PC-9 (cell line): ENCODE measurements at regions not wholly inside any gene's neighbourhood (a gene's known extent, or its start where the extent isn't known, plus 50 kb on each side); places are given as distances from the start of the nearest gene placed in this dataset.

ENCODE experiments used
- BruUV-seq: library from RNA; stranded (reverse); fragments of 400-500 nt; replicated peaks from 2 replicates; lab custom pipeline; 2021; lab: Mats Ljungman, UMichigan
- CTCF ChIA-PET: fragments of 300-600 bp; sonication (Branson Sonifier 250); formaldehyde crosslinking; loops from one replicate; lab custom pipeline; 2022; ENCODE audit warnings: antibody characterized with exemption; lab: Charles Lee
- POLR2A ChIA-PET: fragments of 300-600 bp; sonication (Branson Sonifier 250); formaldehyde crosslinking; loops from one replicate; lab custom pipeline; 2022; ENCODE audit warnings: antibody characterized with exemption; ENCODE audit not compliant: unreplicated experiment; lab: Charles Lee
- DNase-seq, 2 experiments: peaks; one replicate each; pipeline versions ENCODE4 v3.0.0 to v3.0.0-alpha.2; 2015 to 2022; ENCODE audit warnings: mixed read lengths in 1 of 2
- H2AFZ ChIP-seq: fragments of 200-600 bp; sonication (generic); 2 replicates; pipeline ENCODE4 v1.8.1; 2017; ENCODE audit warnings: antibody characterized with exemption
- H3F3A ChIP-seq: fragments of 200-600 bp; sonication (generic); 2 replicates; pipeline ENCODE4 v1.8.1; 2017; ENCODE audit warnings: antibody characterized with exemption, mild to moderate bottlenecking, low read depth; ENCODE audit not compliant: insufficient read depth
- H3K27ac ChIP-seq: fragments of 200-600 bp; sonication (generic); 2 replicates; pipeline ENCODE4 v1.6.1; 2016; ENCODE audit warnings: mixed run types
- H3K27me3 ChIP-seq: fragments of 200-600 bp; sonication (generic); 2 replicates; pipeline ENCODE4 v1.6.1; 2016; ENCODE audit warnings: low read depth, mixed run types; ENCODE audit not compliant: insufficient read depth
- H3K36me3 ChIP-seq: fragments of 200-600 bp; sonication (generic); 2 replicates; pipeline ENCODE4 v1.6.1; 2016; ENCODE audit warnings: low read depth, mixed run types
- H3K4me1 ChIP-seq: fragments of 200-600 bp; sonication (generic); replicated peaks from 2 replicates; pipeline ENCODE4 v1.6.1; 2016; ENCODE audit warnings: mixed run types; ENCODE audit not compliant: insufficient read depth
- H3K4me2 ChIP-seq: fragments of 200-600 bp; sonication (generic); 2 replicates; pipeline ENCODE4 v1.6.1; 2017; ENCODE audit warnings: mixed run types
- H3K4me3 ChIP-seq: fragments of 200-600 bp; sonication (generic); 2 replicates; pipeline ENCODE4 v1.6.1; 2016; ENCODE audit warnings: mixed run types
- H3K79me2 ChIP-seq: fragments of 200-600 bp; sonication (generic); 2 replicates; pipeline ENCODE4 v1.6.1; 2017; ENCODE audit warnings: low read depth, mixed run types
- H3K9me2 ChIP-seq: fragments of 200-600 bp; sonication (generic); 2 replicates; pipeline ENCODE4 v1.8.1; 2017; ENCODE audit warnings: mild to moderate bottlenecking; ENCODE audit not compliant: insufficient read depth
- H3K9me3 ChIP-seq: fragments of 200-600 bp; sonication (generic); 2 replicates; pipeline ENCODE4 v1.8.1; 2016; ENCODE audit warnings: low read depth; ENCODE audit not compliant: insufficient read depth
- H4K20me1 ChIP-seq: fragments of 200-600 bp; sonication (generic); 2 replicates; pipeline ENCODE4 v1.8.1; 2017; ENCODE audit not compliant: insufficient read depth
- EZH2 ChIP-seq: fragments of 200-600 bp; sonication (generic); IDR thresholded peaks from 2 replicates; pipeline ENCODE4 v1.8.0; 2017; ENCODE audit warnings: antibody characterized with exemption, low read depth
- intact Hi-C: fragments of 100-400 bp; cut with micrococcal nuclease; formaldehyde crosslinking; loops from one replicate; pipeline ENCODE4 v1.10.0; 2022; ENCODE audit not compliant: unreplicated experiment
- TF ChIP-seq, protein P1 (sequence below): fragments of 200-600 bp; sonication (generic); conservative IDR thresholded peaks from 2 replicates; pipeline ENCODE4 v1.6.1; 2017; ENCODE audit warnings: mixed run types, antibody characterized with exemption, mild to moderate bottlenecking, moderate library complexity

DNA sequence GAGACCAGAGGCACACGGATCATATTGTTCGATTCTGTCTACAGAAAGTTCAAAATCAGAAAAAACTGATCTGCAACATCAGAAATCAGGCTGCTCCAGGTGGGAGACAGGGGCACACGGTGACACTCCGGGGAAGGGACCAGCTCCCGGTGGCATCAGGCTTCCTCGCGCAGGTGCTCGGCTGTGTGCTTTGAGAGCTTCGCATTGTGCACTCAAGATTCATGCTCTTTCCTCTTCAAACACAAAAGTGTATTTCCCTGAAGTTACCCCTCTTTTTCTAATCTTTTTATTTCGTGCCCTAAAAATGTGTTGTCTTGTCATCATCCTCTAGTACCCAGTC is 108.1 kb downstream of the DLL1 start:
- CTCF ChIA-PET: no interaction called here
- Histone ChIP-seq H3K9me3 (no peaks in the 10 kb centered on the region), H2AFZ (no peak overlapping the region), H3K4me1 (no peaks in the 10 kb centered on the region), H3K27me3 (peaks cover 57% of the 10 kb centered on the region), H3K4me2 (no peak overlapping the region), H3K79me2 (no peaks in the 10 kb centered on the region), H4K20me1 (no peaks in the 10 kb centered on the region), H3K36me3 (no peaks in the 10 kb centered on the region), H3K27ac (no peak overlapping the region), H3F3A (no peaks in the 10 kb centered on the region), H3K4me3 (no peak overlapping the region), H3K9me2 (no peaks in the 10 kb centered on the region)
- POLR2A ChIA-PET: no interaction called here
- no peak for TF ChIP-seq EZH2
- TF ChIP-seq, protein P1, sequence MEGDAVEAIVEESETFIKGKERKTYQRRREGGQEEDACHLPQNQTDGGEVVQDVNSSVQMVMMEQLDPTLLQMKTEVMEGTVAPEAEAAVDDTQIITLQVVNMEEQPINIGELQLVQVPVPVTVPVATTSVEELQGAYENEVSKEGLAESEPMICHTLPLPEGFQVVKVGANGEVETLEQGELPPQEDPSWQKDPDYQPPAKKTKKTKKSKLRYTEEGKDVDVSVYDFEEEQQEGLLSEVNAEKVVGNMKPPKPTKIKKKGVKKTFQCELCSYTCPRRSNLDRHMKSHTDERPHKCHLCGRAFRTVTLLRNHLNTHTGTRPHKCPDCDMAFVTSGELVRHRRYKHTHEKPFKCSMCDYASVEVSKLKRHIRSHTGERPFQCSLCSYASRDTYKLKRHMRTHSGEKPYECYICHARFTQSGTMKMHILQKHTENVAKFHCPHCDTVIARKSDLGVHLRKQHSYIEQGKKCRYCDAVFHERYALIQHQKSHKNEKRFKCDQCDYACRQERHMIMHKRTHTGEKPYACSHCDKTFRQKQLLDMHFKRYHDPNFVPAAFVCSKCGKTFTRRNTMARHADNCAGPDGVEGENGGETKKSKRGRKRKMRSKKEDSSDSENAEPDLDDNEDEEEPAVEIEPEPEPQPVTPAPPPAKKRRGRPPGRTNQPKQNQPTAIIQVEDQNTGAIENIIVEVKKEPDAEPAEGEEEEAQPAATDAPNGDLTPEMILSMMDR: no peak
- DNase-seq: no peak
- intact Hi-C loops: no loop called here
- no TSS peak for BruUV-seq

DNA sequence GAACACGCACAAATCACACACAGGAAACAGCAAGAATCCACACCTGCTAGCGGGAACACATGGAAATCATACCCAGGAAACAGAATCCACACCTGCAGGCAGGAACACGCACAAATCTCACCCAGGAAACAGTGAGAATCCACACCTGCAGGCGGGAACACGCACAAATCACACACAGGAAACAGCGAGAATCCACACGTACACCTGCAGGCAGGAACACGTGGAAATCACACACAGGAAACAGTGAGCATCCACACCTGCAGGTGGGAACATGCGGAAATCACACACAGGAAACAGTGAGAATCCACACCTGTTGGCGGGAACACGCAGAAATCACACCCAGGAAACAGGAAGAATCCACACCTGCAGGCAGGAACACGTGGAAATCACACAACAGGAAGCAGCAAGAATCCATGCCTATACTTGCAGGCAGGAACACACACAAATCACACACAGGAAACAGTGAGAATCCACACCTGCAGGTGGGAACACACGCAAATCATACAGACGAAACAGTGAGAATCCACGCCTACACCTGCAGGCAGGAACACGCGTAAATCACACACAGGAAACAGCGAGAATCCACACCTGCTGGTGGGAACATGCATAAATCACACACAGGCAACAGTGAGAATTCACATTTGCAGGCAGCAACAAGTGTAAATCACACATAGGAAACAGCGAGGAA is 108.6 kb downstream of the DLL1 start:
- Histone ChIP-seq H3K27me3 (peaks cover 52% of the 10 kb centered on the region), H3K9me3 (no peaks in the 10 kb centered on the region), H3K4me3 (no peak overlapping the region), H3F3A (no peaks in the 10 kb centered on the region), H3K79me2 (no peaks in the 10 kb centered on the region), H3K27ac (no peak overlapping the region), H3K4me2 (no peak overlapping the region), H2AFZ (no peak overlapping the region), H3K4me1 (no peaks in the 10 kb centered on the region), H4K20me1 (no peaks in the 10 kb centered on the region), H3K9me2 (no peaks in the 10 kb centered on the region), H3K36me3 (no peaks in the 10 kb centered on the region)
- CTCF ChIA-PET: no interaction called here
- POLR2A ChIA-PET: no interaction called here
- DNase-seq: no peak
- TF ChIP-seq, protein P1: no peak
- TF ChIP-seq EZH2: no peak
- BruUV-seq: no TSS peak
- intact Hi-C loops: no loop called here

DNA sequence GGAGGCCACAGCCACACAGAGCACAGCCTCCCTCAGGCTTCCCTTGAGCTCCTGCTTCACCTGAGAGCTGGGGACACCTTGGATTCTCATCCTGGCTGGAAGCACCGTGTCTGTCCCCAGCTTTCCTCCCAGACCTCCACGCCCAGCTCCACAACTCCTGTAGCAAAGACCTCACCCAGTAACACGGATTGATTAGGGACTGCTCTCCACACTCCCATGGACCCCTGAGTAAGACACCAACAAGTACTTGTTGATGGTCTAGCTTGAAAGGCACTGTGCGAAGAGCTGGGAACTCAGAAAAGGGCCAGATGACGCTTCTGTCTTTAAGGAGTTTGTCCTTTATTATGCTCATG is 109.6 kb downstream of the DLL1 start:
- Histone ChIP-seq H3K4me3 (no peak overlapping the region), H3K9me3 (no peaks in the 10 kb centered on the region), H3K4me1 (no peaks in the 10 kb centered on the region), H2AFZ (no peak overlapping the region), H3K36me3 (no peaks in the 10 kb centered on the region), H3K4me2 (no peak overlapping the region), H3K79me2 (no peaks in the 10 kb centered on the region), H3K9me2 (no peaks in the 10 kb centered on the region), H3K27me3 (peaks cover 43% of the 10 kb centered on the region), H4K20me1 (no peaks in the 10 kb centered on the region), H3K27ac (no peak overlapping the region), H3F3A (no peaks in the 10 kb centered on the region)
- CTCF ChIA-PET: no interaction called here
- no peak for DNase-seq
- no TSS peak for BruUV-seq
- POLR2A ChIA-PET: no interaction called here
- no peak for TF ChIP-seq EZH2
- intact Hi-C loops: no loop called here
